Right atrium auricular region (tissue), 2 donors: ENCODE measurements at regions not wholly inside any gene's neighbourhood (a gene's known extent, or its start where the extent isn't known, plus 50 kb on each side); places are given as distances from the start of the nearest gene placed in this dataset.

Source experiments
- DNase-seq: peaks from one replicate; pipeline ENCODE4 v3.0.0-alpha.2; 2019; ENCODE audit warnings: low spot score
- H3K27ac ChIP-seq, 2 donors: fragments of 200-600 bp; sonication (generic); 1 replicate in 1 of 2; 2 replicates in 1 of 2; pipeline ENCODE4 v1.5.1; 2016 to 2019
- H3K27me3 ChIP-seq, 2 donors: fragments of 200-600 bp; sonication (generic); one replicate each; pipeline versions ENCODE4 v1.5.1 to v1.6.0; 2017 to 2019
- H3K36me3 ChIP-seq: fragments of 200-600 bp; sonication (generic); one replicate; pipeline ENCODE4 v1.5.1; 2016
- H3K4me1 ChIP-seq, 2 donors: fragments of 200-600 bp; sonication (generic); one replicate each; pipeline versions ENCODE4 v1.5.1 to v1.6.0; 2017 to 2019
- H3K4me3 ChIP-seq, 2 donors: fragments of 200-600 bp; sonication (generic); 1 replicate in 1 of 2; 2 replicates in 1 of 2; pipeline ENCODE4 v1.5.1; 2017 to 2019; ENCODE audit warnings: mild to moderate bottlenecking in 1 of 2, moderate library complexity in 1 of 2
- H3K9me3 ChIP-seq, 2 donors: fragments of 200-600 bp; sonication (generic); one replicate each; pipeline ENCODE4 v1.5.1; 2019
- TF ChIP-seq, protein P1 (sequence below), 2 donors: fragments of 200-600 bp; sonication (generic); IDR thresholded peaks; one replicate each; pipeline ENCODE4 v1.5.1; 2019; ENCODE audit warnings: antibody characterized with exemption in 2 of 2

DNA sequence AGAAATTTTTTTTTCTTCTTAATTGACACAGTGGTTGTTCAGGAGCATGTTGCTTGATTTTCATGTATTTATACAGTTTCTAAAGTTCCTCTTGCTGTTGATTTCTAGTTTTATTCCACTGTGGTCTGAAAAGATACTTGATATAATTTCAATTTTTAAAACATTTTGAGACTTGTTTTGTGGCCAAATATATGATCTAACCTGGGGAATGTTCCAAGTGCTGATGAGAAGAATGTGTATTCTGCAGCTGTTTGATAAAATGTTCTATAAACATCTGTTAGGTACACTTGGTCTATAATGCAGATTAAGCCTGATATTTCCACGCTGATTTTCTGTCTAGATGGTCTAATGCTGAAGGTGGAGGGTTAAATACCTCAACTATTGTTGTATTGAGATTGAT lies 151.4 kb upstream of the IFNG-AS1 start:
- H3K27ac ChIP-seq: no peak overlapping the region
- TF ChIP-seq, protein P1, sequence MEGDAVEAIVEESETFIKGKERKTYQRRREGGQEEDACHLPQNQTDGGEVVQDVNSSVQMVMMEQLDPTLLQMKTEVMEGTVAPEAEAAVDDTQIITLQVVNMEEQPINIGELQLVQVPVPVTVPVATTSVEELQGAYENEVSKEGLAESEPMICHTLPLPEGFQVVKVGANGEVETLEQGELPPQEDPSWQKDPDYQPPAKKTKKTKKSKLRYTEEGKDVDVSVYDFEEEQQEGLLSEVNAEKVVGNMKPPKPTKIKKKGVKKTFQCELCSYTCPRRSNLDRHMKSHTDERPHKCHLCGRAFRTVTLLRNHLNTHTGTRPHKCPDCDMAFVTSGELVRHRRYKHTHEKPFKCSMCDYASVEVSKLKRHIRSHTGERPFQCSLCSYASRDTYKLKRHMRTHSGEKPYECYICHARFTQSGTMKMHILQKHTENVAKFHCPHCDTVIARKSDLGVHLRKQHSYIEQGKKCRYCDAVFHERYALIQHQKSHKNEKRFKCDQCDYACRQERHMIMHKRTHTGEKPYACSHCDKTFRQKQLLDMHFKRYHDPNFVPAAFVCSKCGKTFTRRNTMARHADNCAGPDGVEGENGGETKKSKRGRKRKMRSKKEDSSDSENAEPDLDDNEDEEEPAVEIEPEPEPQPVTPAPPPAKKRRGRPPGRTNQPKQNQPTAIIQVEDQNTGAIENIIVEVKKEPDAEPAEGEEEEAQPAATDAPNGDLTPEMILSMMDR (IDR thresholded peaks at IDR 0.05): no peak
- no peaks in the 10 kb centered on the region for H3K27me3 ChIP-seq
- no peak for DNase-seq
- peaks cover 0 to 19% of the 10 kb centered on the region in 2 donors for H3K9me3 ChIP-seq
- no peaks in the 10 kb centered on the region for H3K36me3 ChIP-seq
- H3K4me3 ChIP-seq: no peak overlapping the region
- H3K4me1 ChIP-seq: no peaks in the 10 kb centered on the region

DNA sequence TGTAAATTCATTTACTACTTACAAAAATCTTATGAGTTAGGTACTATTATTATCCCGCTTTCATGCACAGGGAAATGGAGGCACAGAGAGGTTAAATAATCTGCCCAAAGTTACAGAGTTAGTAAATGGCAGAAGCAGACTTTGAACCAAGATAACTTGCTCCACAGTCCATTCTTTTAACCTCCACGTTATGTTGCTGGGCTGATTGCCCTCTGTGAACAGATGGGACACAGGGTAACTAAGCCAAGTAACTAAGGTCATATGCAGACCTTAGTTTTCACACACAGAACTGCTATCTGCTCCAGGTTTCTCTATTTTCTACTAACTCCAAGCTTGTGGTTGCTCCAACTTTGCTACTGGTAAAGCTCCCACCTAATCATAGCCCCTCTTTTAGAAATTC lies 147.1 kb upstream of the IFNG-AS1 start:
- Histone ChIP-seq H3K27me3 (no peaks in the 10 kb centered on the region), H3K27ac (no peak overlapping the region), H3K4me3 (no peak overlapping the region), H3K9me3 (peaks cover 0 to 11% of the 10 kb centered on the region in 2 donors), H3K36me3 (no peaks in the 10 kb centered on the region), H3K4me1 (no peaks in the 10 kb centered on the region)
- no peak for DNase-seq
- TF ChIP-seq, protein P1 (IDR thresholded peaks at IDR 0.05): no peak

DNA sequence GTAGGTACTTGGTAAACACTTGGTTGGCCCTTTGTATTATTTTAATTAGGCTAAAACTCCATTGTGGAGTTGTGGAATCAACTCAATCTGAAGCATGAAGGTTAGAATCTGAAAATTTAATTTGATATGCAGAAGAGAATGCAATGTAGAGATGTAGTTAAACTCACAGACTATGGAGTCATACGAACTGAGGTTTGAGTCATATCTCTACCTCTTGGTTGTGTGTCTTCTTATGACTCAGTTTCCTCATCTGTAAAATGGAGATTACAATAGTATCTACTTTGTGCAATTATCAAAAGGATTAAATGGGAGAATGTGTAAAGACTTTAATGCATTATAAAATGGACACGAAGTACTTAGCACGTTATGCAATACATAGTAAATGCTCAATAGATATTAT lies 146.0 kb upstream of the IFNG-AS1 start:
- Histone ChIP-seq H3K4me1 (no peaks in the 10 kb centered on the region), H3K4me3 (no peak overlapping the region), H3K27ac (no peak overlapping the region), H3K27me3 (no peaks in the 10 kb centered on the region), H3K36me3 (no peaks in the 10 kb centered on the region), H3K9me3 (peaks cover 0 to 9% of the 10 kb centered on the region in 2 donors)
- no peak for DNase-seq
- TF ChIP-seq, protein P1 (IDR thresholded peaks at IDR 0.05): no peak

DNA sequence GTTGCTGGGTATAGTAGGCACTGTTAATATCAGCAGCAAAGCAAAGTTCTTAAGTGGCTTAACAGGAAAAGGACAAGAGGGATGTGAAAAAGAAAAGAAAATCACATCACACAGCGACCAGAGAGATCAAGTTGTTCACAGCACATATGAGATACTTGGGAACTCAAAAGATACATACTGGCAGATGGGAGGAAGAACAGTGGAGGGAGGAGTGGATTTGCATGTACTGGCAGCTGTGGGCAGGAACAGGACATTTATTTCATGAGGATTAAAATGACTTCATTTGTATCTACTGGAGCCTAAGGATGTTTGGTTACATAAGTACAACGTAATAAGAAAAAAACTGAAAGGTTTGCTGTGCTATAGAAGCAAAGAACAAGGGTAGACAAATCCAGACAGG lies 136.5 kb upstream of the IFNG-AS1 start:
- no peak overlapping the region for H3K4me3 ChIP-seq
- H3K4me1 ChIP-seq: no peaks in the 10 kb centered on the region
- H3K27me3 ChIP-seq: no peaks in the 10 kb centered on the region
- TF ChIP-seq, protein P1 (IDR thresholded peaks at IDR 0.05): no peak
- DNase-seq: no peak
- no peak overlapping the region for H3K27ac ChIP-seq
- no peaks in the 10 kb centered on the region for H3K36me3 ChIP-seq
- H3K9me3 ChIP-seq: no peaks in the 10 kb centered on the region

DNA sequence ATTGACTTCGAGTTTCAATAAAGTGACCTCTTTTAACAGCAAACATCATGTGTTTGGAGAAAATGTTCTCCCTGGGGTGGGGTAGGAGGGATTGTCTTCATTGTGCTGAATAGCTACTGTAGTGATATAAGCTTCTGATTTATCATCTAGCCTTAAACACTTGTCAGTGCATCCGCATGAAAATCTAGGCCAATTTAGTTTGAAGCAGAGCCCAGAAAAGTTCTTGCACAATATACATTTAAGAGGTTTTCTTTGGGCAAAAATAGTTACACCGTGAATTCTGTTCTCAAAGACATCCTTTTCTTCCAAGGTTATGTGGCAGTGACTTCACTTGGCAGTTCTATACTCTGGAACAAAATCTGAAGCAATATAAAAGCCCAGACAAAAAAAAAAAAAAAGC lies 136.0 kb upstream of the IFNG-AS1 start:
- Histone ChIP-seq H3K27me3 (no peaks in the 10 kb centered on the region), H3K4me3 (no peak overlapping the region), H3K9me3 (no peaks in the 10 kb centered on the region), H3K36me3 (no peaks in the 10 kb centered on the region), H3K27ac (no peak overlapping the region), H3K4me1 (no peaks in the 10 kb centered on the region)
- TF ChIP-seq, protein P1 (IDR thresholded peaks at IDR 0.05): no peak
- DNase-seq: no peak

DNA sequence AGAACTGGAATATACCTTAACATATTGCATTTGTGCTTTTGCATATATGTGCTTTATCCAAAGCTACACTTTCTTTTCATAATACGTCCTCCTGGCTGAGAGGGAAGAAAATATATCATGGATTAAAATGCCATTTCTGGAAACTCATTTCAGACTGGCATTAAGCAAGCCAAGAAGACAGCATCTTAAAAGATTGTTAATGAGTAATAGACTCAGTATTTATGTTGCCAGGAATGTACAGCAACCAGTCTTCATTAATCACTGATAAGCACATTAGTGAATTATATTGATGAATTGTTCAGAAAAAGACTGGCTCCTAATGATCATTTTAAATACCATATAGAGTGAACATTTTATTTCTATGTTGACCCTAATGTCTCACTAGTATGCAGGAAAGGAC lies 134.9 kb upstream of the IFNG-AS1 start:
- no peaks in the 10 kb centered on the region for H3K27me3 ChIP-seq
- H3K36me3 ChIP-seq: no peaks in the 10 kb centered on the region
- no peaks in the 10 kb centered on the region for H3K9me3 ChIP-seq
- no peak overlapping the region for H3K4me3 ChIP-seq
- no peak overlapping the region for H3K27ac ChIP-seq
- no peaks in the 10 kb centered on the region for H3K4me1 ChIP-seq
- no peak for DNase-seq
- TF ChIP-seq, protein P1 (IDR thresholded peaks at IDR 0.05): no peak
